Ramos (cell line): ENCODE measurements at regions not wholly inside any gene's neighbourhood (a gene's known extent, or its start where the extent isn't known, plus 50 kb on each side); places are given as distances from the start of the nearest gene placed in this dataset.
"Not testable (repeated sequence)": the region's sequence is repeated elsewhere in the genome, so short reads cannot be mapped to it uniquely, and the experiment has no call there.

Experiments used
- in situ Hi-C: fragments of 300-500 bp; cut with MboI; formaldehyde crosslinking; loops from one replicate; pipeline ENCODE4 v1.14.3; 2022; ENCODE audit warnings: low sequenced_read_pairs; ENCODE audit not compliant: unreplicated experiment

GRCh38 chr20:50322703-50323131, 132.1 kb downstream of the CEBPB start:
- in situ Hi-C loops: no loop called here

- in situ Hi-C loops: no loop called here
Observed at GRCh38 chr20:50323209-50323608, 132.6 kb downstream of the CEBPB start.

DNA sequence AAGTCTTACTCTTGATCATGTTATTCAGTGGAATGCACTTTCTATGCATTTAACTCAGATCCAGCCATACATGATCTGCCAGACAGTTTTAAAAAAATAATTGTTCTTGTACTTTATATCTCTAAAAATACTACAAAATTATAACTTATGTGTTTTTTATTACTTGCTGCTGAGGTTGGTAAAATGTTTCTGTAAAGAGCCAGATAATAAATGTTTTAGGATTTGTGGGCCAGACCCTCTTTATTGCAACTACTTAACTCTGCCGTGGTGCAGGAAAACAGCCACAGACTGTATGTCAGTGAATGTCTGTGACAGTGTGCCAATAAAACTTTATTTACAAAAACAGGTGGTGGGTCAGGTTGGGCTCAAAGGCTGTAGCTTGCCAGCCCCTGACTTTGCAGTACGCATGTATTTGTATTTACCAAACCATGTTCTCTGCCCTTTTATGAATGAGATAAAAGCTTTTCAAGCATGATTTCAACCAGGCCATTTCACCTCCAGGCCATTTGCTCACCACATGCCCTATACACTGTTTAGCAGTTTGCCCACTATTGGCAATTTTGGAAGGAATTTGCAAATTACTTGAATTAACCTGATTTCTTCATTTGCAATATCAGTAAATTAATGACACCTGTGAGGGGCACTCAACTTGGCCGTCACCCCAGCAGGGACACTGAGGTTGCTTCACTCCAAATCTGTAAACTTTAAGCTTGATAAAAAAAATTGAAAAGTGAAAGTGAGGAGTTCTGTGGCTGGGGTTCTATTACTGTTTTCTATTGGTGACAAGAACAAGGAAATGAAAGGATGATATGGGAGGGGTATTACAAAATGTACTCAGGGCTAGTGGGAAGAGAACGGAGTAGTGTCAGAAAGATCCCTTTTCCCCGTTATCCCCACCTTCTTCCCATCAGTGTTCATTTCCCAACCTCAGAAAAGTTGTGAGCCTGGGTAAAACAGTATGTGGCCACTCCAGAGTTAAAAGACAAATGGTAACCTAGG, 133.4 kb downstream of the CEBPB start:
- in situ Hi-C loops: no loop called here

DNA sequence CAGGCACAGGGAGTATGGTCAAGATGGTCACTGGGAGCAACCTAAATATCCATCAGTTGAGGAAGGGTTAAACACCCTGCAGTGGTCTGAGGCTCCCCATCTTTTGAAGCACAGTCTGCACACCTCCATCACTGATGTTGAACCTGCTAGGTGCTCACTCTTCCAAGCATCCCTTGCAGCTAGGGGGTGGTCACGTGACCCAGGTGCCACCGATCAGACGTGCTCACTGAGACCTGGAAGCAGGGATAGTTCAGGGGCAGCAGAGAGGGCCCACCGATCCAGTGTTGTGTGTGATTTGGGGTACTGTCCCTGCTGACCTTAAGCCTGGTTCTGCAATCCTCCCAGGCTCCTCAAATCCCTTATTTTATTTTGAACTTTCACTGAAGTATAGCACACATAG, 134.6 kb downstream of the CEBPB start:
- in situ Hi-C loops: no loop called here

GRCh38 chr20:50325651-50326050, 135.0 kb downstream of the CEBPB start:
- in situ Hi-C loops: no loop called here

DNA sequence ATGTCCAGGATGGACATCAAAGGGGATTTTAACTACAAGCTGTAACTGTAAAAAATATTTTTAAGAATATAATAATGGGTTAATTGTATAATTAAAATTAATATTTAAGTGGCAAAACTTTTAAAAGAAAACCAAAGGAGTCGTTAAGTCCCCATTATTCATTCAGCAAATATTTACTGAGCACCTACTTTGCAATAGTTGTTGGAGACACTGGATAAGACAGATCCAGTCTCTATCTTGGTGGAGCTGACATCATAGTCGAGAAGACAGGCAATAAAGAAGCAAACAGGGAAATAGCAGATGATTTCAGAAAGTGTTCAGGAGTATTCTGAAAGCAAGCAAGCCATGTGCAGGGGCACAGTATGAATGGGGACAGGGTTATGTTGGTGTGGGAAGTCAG, 137.0 kb downstream of the CEBPB start:
- in situ Hi-C loops: no loop called here

GRCh38 chr20:50328222-50328979, 137.8 kb downstream of the CEBPB start:
- in situ Hi-C loops: no loop called here

DNA sequence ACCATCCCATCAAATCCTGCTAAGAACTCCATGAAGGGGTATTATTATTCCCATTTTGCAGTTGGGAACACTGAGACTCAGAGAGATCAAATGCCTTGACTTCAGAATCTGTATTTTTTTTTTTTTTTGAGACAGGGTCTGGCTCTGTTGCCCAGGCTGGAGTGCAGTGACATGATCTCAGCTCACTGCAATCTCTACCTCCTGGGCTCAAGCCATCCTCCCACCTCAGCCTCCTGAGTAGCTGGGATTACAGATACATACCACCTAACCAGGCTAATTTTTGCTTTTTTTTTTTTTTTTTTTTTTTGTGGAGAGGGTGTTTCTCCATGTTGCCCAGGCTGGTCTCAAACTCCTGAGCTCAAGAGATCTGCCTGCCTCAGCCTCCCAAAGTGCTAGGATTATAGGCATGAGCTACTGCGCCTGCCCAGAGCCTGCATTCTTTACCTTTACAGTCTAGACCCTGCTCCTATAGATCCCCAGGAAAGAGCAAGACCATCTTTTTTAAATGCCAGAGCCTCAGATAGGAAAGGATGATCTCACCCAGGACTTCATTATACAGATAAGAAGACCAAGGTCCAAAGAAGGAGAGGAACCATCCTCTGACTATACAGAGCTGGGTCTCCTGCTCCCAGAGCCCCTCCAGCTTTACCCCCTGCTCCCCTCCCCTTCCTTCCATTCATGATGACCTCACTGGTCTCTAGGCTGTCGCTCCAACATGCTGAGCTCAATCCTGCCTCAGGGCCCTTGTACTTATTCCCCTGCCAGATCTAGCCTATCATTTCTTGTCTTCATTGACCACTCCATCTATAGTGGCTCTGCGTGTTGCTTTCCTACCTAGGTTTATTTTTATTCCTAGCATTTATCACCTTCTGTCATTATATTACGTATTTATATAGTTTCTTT, 138.6 kb downstream of the CEBPB start:
- in situ Hi-C loops: no loop called here

DNA sequence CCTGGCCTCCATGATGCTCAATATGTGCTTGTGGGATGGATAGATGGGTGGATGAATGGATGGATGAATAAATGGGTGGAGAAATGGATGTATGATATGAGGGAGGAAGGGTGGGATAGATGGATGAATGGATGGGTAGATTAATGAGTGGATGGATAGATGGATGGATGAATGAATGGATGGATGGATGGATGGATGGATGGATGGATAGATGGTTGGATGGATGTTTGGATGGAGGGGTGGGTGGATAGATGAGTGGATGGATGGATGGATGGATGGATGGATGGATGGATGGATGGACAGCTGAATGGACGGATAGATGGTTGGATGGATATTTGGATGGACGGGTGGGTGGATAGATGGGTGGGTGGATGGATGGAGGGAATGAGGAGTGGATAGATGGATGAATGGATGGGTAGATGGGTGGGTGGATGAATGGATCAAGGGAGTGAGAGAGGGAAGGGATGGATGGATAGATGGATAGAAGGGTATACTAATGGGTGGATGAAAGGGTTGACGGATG, 139.4 kb downstream of the CEBPB start:
- in situ Hi-C loops: no loop called here

GRCh38 chr20:50330504-50331313, 140.1 kb downstream of the CEBPB start:
- in situ Hi-C loops: no loop called here

- in situ Hi-C loops: no loop called here
Observed at GRCh38 chr20:50331469-50332363, 141.1 kb downstream of the CEBPB start.

GRCh38 chr20:50332491-50332980, 141.9 kb downstream of the CEBPB start:
- in situ Hi-C loops: no loop called here

- in situ Hi-C loops: no loop called here
Observed at GRCh38 chr20:50333131-50333670, 142.6 kb downstream of the CEBPB start.

DNA sequence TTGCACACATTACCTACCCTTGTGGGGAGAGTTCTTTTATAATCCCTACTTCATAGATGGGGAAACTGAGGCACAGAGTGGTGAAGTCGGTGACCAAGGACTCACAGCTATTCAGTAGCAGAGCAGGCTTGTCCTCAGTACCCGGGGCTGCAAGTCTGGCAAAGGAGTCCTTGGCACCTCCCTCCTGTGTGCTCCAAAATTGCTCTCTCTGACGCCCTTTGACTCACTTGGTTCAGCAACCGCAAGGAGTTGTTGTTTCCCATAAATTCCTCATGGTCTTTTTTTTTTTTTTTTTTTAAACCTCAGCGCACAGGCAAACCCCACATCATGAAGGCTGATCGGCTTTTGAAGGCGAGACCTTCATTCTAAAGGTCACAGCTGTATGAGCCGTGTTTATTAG, 143.2 kb downstream of the CEBPB start:
- in situ Hi-C loops: no loop called here

DNA sequence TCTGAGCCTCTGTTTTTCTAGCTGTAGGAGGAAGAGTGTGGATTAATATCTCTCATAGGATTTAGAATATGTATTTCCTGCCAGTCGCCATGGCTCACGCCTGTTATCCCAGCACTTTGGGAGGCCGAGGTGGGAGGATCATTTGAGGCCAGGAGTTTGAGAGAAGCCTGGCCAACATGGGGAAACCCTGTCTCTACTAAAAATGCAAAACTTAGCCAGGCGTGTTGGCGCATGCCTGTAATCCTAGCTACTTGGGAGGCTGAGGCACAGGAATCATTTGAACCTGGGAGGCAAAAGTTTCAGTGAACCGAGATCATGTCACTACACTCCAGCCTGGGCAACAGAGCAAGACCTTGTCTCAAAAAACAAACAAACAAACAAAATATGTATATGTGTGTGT, 143.9 kb downstream of the CEBPB start:
- in situ Hi-C loops: not testable (repeated sequence)

- in situ Hi-C loops: no loop called here
Observed at GRCh38 chr20:50335105-50335504, 144.5 kb downstream of the CEBPB start.

DNA sequence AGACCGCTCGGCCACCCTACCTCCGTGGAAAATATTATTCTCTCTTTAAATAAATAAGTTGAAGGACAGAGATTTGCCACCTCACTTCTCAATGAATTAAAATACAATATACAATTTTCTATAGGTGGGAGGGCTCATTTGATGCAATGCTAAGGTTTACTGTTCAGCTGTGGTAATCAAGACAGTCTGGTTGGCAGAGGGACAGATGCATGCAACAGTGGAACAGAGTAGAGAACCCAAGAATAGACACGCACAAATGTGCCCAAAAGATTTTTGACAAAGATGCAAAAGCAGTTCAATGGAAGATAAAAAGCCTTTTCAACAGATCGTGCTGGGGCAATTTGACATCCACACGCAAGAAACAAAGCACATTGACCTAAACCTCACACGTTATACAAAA, 145.2 kb downstream of the CEBPB start:
- in situ Hi-C loops: no loop called here

GRCh38 chr20:50336661-50337060, 146.0 kb downstream of the CEBPB start:
- in situ Hi-C loops: no loop called here
